Fibroblast of villous mesenchyme (primary cell): ENCODE measurements at regions not wholly inside any gene's neighbourhood (a gene's known extent, or its start where the extent isn't known, plus 50 kb on each side); places are given as distances from the start of the nearest gene placed in this dataset.

Source experiments
- DNase-seq: peaks from one replicate; pipeline ENCODE4 v3.0.0-alpha.2; 2010; ENCODE audit warnings: low read depth
- H3K4me3 ChIP-seq: 2 replicates; pipeline ENCODE4 v1.5.1; 2011; ENCODE audit warnings: low read depth, mild to moderate bottlenecking, low read length
- CTCF ChIP-seq: IDR thresholded peaks from 2 replicates; pipeline ENCODE4 v1.5.1; 2012; ENCODE audit warnings: low read depth, mild to moderate bottlenecking, low read length; ENCODE audit not compliant: insufficient read depth

DNA sequence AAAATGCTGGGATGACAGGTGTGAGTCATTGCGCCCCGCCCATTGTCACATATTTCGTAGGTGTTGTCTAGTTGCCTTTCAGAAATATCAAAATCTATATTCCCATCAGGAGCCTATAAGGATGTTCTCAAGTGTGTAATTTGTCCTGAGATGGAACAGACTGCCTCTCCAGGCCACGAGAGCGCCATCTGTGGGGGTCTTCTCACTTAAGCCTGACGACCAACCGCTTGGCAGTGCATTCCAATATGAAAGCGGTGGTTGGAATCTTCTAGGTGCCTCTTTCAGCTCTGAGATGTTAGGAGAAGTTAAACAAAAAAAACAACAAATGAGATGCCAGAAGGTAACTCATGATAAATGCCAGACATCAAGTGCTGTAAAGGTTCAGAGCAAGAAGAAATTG is 488.5 kb downstream of the QKI start:
- no peak for DNase-seq
- no peak for TF ChIP-seq CTCF

GRCh38 chr6:163901681-163902080 is 487.2 kb downstream of the QKI start:
- no peak overlapping the region for H3K4me3 ChIP-seq
- no peak for TF ChIP-seq CTCF
- no peak for DNase-seq

More for the DNA sequence above, 488.5 kb downstream of the QKI start:
- H3K4me3 ChIP-seq, result no peak overlapping the region

- DNase-seq, result no peak
- TF ChIP-seq CTCF, result no peak
- no peak overlapping the region for H3K4me3 ChIP-seq
Observed at GRCh38 chr6:163900570-163900969, 486.1 kb downstream of the QKI start.

- no peak for TF ChIP-seq CTCF
- DNase-seq, result no peak
Observed at GRCh38 chr6:163897669-163898068, 483.2 kb downstream of the QKI start.

GRCh38 chr6:163897030-163897429 is 482.5 kb downstream of the QKI start:
- H3K4me3 ChIP-seq, result no peak overlapping the region
- TF ChIP-seq CTCF, result no peak
- DNase-seq, result peak; percentile 65

More at GRCh38 chr6:163897669-163898068, 483.2 kb downstream of the QKI start:
- no peak overlapping the region for H3K4me3 ChIP-seq

- DNase-seq, result no peak
- no peak for TF ChIP-seq CTCF
- no peak overlapping the region for H3K4me3 ChIP-seq
Observed at GRCh38 chr6:163895162-163895561, 480.6 kb downstream of the QKI start.

GRCh38 chr6:163893609-163894189 is 479.2 kb downstream of the QKI start:
- no peak for TF ChIP-seq CTCF
- no peak for DNase-seq
- no peak overlapping the region for H3K4me3 ChIP-seq
